K562 (cell line): ENCODE measurements at regions not wholly inside any gene's neighbourhood (a gene's known extent, or its start where the extent isn't known, plus 50 kb on each side); places are given as distances from the start of the nearest gene placed in this dataset.

Experiments used
- ATAC-seq: fragments of 200-7000 bp; cut with Tn5 transposase; 3 replicates; pipeline ENCODE4 v1.9.1; 2020; ENCODE audit warnings: moderate library complexity
- BruUV-seq: library from RNA; stranded (reverse); fragments of 400-500 nt; replicated peaks from 2 replicates; lab custom pipeline; 2021; lab: Mats Ljungman, UMichigan
- CTCF ChIA-PET: fragments of 300-600 bp; formaldehyde crosslinking; extraction: SDS; loops from one replicate; lab custom pipeline; 2021; ENCODE audit warnings: low intra/inter-chr PET ratio; lab: Yijun Ruan, JAX
- POLR2A ChIA-PET: fragments of 300-600, 350-650 bp; sonication (Branson Sonifier 250); formaldehyde crosslinking; extraction: SDS; loops from one replicate; lab custom pipeline; 2021; ENCODE audit warnings: antibody characterized with exemption, inconsistent platforms; lab: Yijun Ruan, JAX
- DNase-seq, 4 experiments: peaks; one replicate each; pipeline versions ENCODE4 v3.0.0 to v3.0.0-alpha.2; 2011 to 2018; ENCODE audit warnings: low spot score in 3 of 4, mixed read lengths in 3 of 4; ENCODE audit errors: extremely low read depth in 1 of 4
- FAIRE-seq: peaks from 2 replicates; lab custom pipeline; 2011; peaks lifted over from hg19 to GRCh38; lab: Jason Lieb, UNC
- H2AFZ ChIP-seq: 2 replicates; pipeline ENCODE4 v1.6.0; 2011; ENCODE audit warnings: low read depth, low read length, control low read depth, inconsistent platforms
- H3K27ac ChIP-seq: fragments of 200-600 bp; 3 replicates; pipeline ENCODE4 v1.8.0; 2011; ENCODE audit warnings: low read depth, mild to moderate bottlenecking, control low read depth, inconsistent platforms, low read length, moderate library complexity, mixed read lengths; ENCODE audit errors: extremely low read depth
- H3K27me3 ChIP-seq, 2 experiments: fragments of 300-600 bp in 1 of 2; 2 replicates in 1 of 2; 3 replicates in 1 of 2; pipeline versions ENCODE4 v1.6.0 to v1.8.0; 2011; ENCODE audit warnings: inconsistent platforms in 2 of 2, low read length in 2 of 2, mild to moderate bottlenecking in 1 of 2, mixed read lengths in 1 of 2, moderate library complexity in 1 of 2; ENCODE audit not compliant: control insufficient read depth in 2 of 2, insufficient read depth in 2 of 2
- H3K36me3 ChIP-seq: fragments of 300-600 bp; 3 replicates; pipeline ENCODE4 v1.8.0; 2011; ENCODE audit warnings: mild to moderate bottlenecking, low read length, inconsistent platforms; ENCODE audit not compliant: control insufficient read depth, insufficient read depth
- H3K4me1 ChIP-seq, 2 experiments: fragments of 200-600 bp in 1 of 2; replicated peaks in 1 of 2; 2 replicates in 1 of 2; 3 replicates in 1 of 2; pipeline versions ENCODE4 v1.5.1 to v1.8.0; 2011; ENCODE audit warnings: inconsistent platforms in 2 of 2, low read length in 2 of 2, mild to moderate bottlenecking in 1 of 2, mixed read lengths in 1 of 2, moderate library complexity in 1 of 2; ENCODE audit not compliant: control insufficient read depth in 2 of 2, insufficient read depth in 2 of 2
- H3K4me2 ChIP-seq: 2 replicates; pipeline ENCODE4 v1.6.1; 2011; ENCODE audit warnings: low read length, control low read depth, inconsistent platforms, mixed read lengths; ENCODE audit not compliant: insufficient read depth
- H3K4me3 ChIP-seq: fragments of 200-600 bp; sonication (generic), shearing (Covaris generic); 2 replicates; pipeline ENCODE4 v1.5.1; 2016; ENCODE audit warnings: control low read depth, inconsistent platforms
- H3K79me2 ChIP-seq: fragments of 200-600 bp; 3 replicates; pipeline ENCODE4 v1.8.0; 2011; ENCODE audit warnings: low read length, inconsistent platforms; ENCODE audit not compliant: control insufficient read depth, insufficient read depth
- H3K9ac ChIP-seq, 2 experiments: 2 replicates each; pipeline versions ENCODE4 v1.6.0 to v1.6.1; 2011; ENCODE audit warnings: low read depth in 2 of 2, low read length in 2 of 2, control low read depth in 1 of 2, inconsistent platforms in 1 of 2, mild to moderate bottlenecking in 1 of 2, mixed read lengths in 1 of 2; ENCODE audit not compliant: insufficient read depth in 1 of 2
- H3K9me1 ChIP-seq: one replicate; pipeline ENCODE4 v1.6.0; 2011; ENCODE audit warnings: inconsistent platforms, mild to moderate bottlenecking, low read length, moderate library complexity; ENCODE audit not compliant: control insufficient read depth, insufficient read depth
- H3K9me3 ChIP-seq: replicated peaks from 2 replicates; pipeline ENCODE4 v1.5.1; 2011; ENCODE audit warnings: low read depth, low read length, inconsistent platforms; ENCODE audit not compliant: control insufficient read depth, insufficient read depth
- H4K20me1 ChIP-seq: replicated peaks from 2 replicates; pipeline ENCODE4 v1.6.1; 2011; ENCODE audit warnings: low read length, inconsistent platforms, mixed read lengths; ENCODE audit not compliant: control insufficient read depth, insufficient read depth
- ARID3A ChIP-seq: IDR thresholded peaks from 2 replicates; pipeline ENCODE4 v1.6.1; 2012; ENCODE audit warnings: low read depth, low read length, improper control_type of control experiment, borderline replicate concordance
- CHAMP1 ChIP-seq: fragments of 450-650 bp; IDR thresholded peaks from 2 replicates; pipeline ENCODE4 v1.6.1; 2016; ENCODE audit warnings: mild to moderate bottlenecking
- GATAD2B ChIP-seq: fragments of 450-650 bp; IDR thresholded peaks from 2 replicates; pipeline ENCODE4 v1.6.1; 2017; ENCODE audit warnings: mild to moderate bottlenecking, borderline replicate concordance
- GTF2E2 ChIP-seq: fragments of 200-800 bp; sonication (Bioruptor generic); IDR thresholded peaks from 2 replicates; pipeline ENCODE4 v1.6.1; 2016; ENCODE audit warnings: missing genetic modification characterization, missing compliant biosample characterization
- MAZ ChIP-seq, 2 experiments: fragments of 450-650 bp in 1 of 2; sonication (generic) in 1 of 2; formaldehyde crosslinking; IDR thresholded peaks in 1 of 2; conservative IDR thresholded peaks in 1 of 2; 2 replicates each; pipeline versions ENCODE4 v1.4.0 to v1.5.0; 2020; ENCODE audit warnings: mild to moderate bottlenecking in 1 of 2, missing genetic modification reagents in 1 of 2
- PRDM10 ChIP-seq: fragments of 450-650 bp; IDR thresholded peaks from 2 replicates; pipeline ENCODE4 v1.6.1; 2018; ENCODE audit not compliant: partially characterized antibody
- RBFOX2 ChIP-seq: fragments of 200-400 bp; formaldehyde crosslinking; IDR thresholded peaks from 2 replicates; pipeline ENCODE4 v1.6.1; 2017; ENCODE audit warnings: low read depth, mild to moderate bottlenecking, low read length, moderate library complexity
- SMAD4 ChIP-seq: fragments of 250-450 bp; sonication (Bioruptor Pico); conservative IDR thresholded peaks from 2 replicates; pipeline ENCODE4 v1.8.0; 2021; ENCODE audit warnings: inconsistent platforms, mild to moderate bottlenecking, moderate library complexity
- SNRNP70 ChIP-seq: fragments of 200-400 bp; formaldehyde crosslinking; optimal IDR thresholded peaks from 2 replicates; pipeline ENCODE3; 2017; ENCODE audit warnings: low read depth, low read length
- STAT5A ChIP-seq: IDR thresholded peaks from 2 replicates; pipeline ENCODE4 v1.6.1; 2012; ENCODE audit warnings: low read length, inconsistent platforms, borderline replicate concordance
- ZNF583 ChIP-seq: fragments of 250-450 bp; sonication (Bioruptor Pico); IDR thresholded peaks from 2 replicates; pipeline ENCODE4 v1.4.0; 2020
- in situ Hi-C: fragments of 300-500 bp; cut with MboI; formaldehyde crosslinking; loops from 4 replicates; pipeline ENCODE4 v1.15.0; 2018; ENCODE audit warnings: inconsistent platforms, mixed read lengths
- intact Hi-C: fragments of 100-400 bp; cut with micrococcal nuclease; formaldehyde crosslinking; loops from 2 replicates; pipeline ENCODE4 v1.14.2; 2022

GRCh38 chr2:66889632-66889882 is 454.6 kb downstream of the MEIS1 start (continued):
- TF ChIP-seq CHAMP1, result no peak
- no peak for TF ChIP-seq SNRNP70
- TF ChIP-seq STAT5A, result no peak

- Histone ChIP-seq H3K4me1 (no peaks in the 10 kb centered on the region), H3K4me3 (no peak overlapping the region), H2AFZ (no peak overlapping the region), H4K20me1 (no peaks in the 10 kb centered on the region), H3K9me1 (no peaks in the 10 kb centered on the region), H3K36me3 (no peaks in the 10 kb centered on the region), H3K27me3 (no peaks in the 10 kb centered on the region), H3K9ac (no peak overlapping the region), H3K4me2 (no peak overlapping the region), H3K27ac (no peak overlapping the region), H3K9me3 (no peaks in the 10 kb centered on the region), H3K79me2 (no peaks in the 10 kb centered on the region)
- DNase-seq, result no peak
- no peak for FAIRE-seq
- no peak for TF ChIP-seq GATAD2B
- TF ChIP-seq ZNF583 (CRISPR knock-in tag), result no peak
- TF ChIP-seq ARID3A, result no peak
- no peak for TF ChIP-seq RBFOX2
- TF ChIP-seq SMAD4 (CRISPR knock-in tag), result no peak
- no peak for TF ChIP-seq GTF2E2 (tag)
- TF ChIP-seq PRDM10, result no peak
- no peak for TF ChIP-seq MAZ (CRISPR knock-in tag; conservative IDR thresholded peaks at IDR 0.05 in 1 of 2, IDR thresholded peaks at IDR 0.05 in 1 of 2)
- no TSS peak for BruUV-seq
- in situ Hi-C loops, result no loop called here
- ATAC-seq, result no peak
- ChIA-PET CTCF (no interaction called here), POLR2A (no interaction called here)
- intact Hi-C loops, result no loop called here
Observed at GRCh38 chr2:66890166-66890742, 455.3 kb downstream of the MEIS1 start.
